ELR (cell line): ENCODE measurements at regions not wholly inside any gene's neighbourhood (a gene's known extent, or its start where the extent isn't known, plus 50 kb on each side); places are given as distances from the start of the nearest gene placed in this dataset.
"Not testable (repeated sequence)": the region's sequence is repeated elsewhere in the genome, so short reads cannot be mapped to it uniquely, and the experiment has no call there.

Experiments
- DNase-seq: peaks from one replicate; pipeline ENCODE4 v3.0.0-alpha.2; 2015; ENCODE audit warnings: low read depth

GRCh38 chr5:104599726-104600125, 1037.1 kb upstream of the NUDT12 start:
- no peak for DNase-seq

- DNase-seq: no peak
Observed at GRCh38 chr5:104598285-104598684, 1035.7 kb upstream of the NUDT12 start.

GRCh38 chr5:104594850-104595249, 1032.3 kb upstream of the NUDT12 start:
- DNase-seq: no peak

- DNase-seq: no peak
Observed at GRCh38 chr5:104576677-104577076, 1014.1 kb upstream of the NUDT12 start.

GRCh38 chr5:104573949-104574709, 1011.5 kb upstream of the NUDT12 start:
- DNase-seq: no peak

GRCh38 chr5:104569621-104570020, 1007.0 kb upstream of the NUDT12 start:
- DNase-seq: no peak

- DNase-seq: no peak
Observed at GRCh38 chr5:104564530-104564929, 1001.9 kb upstream of the NUDT12 start.

GRCh38 chr5:104556957-104557356, 994.4 kb upstream of the NUDT12 start:
- DNase-seq: no peak

- no peak for DNase-seq
Observed at GRCh38 chr5:104551628-104552027, 989.0 kb upstream of the NUDT12 start.

GRCh38 chr5:104546871-104547270, 984.3 kb upstream of the NUDT12 start:
- DNase-seq: not testable (repeated sequence)

- no peak for DNase-seq
Observed at GRCh38 chr5:104541141-104541785, 978.7 kb upstream of the NUDT12 start.

- DNase-seq: peak; percentile 18
Observed at GRCh38 chr5:104540448-104540847, 977.9 kb upstream of the NUDT12 start.

- no peak for DNase-seq
Observed at GRCh38 chr5:104539618-104540350, 977.2 kb upstream of the NUDT12 start.

GRCh38 chr5:104538734-104539133, 976.1 kb upstream of the NUDT12 start:
- DNase-seq: no peak

- no peak for DNase-seq
Observed at GRCh38 chr5:104533498-104533897, 970.9 kb upstream of the NUDT12 start.

- DNase-seq: no peak
Observed at GRCh38 chr5:104526866-104527265, 964.3 kb upstream of the NUDT12 start.

- DNase-seq: no peak
Observed at GRCh38 chr5:104513640-104514072, 951.1 kb upstream of the NUDT12 start.

- peak; percentile 81 for DNase-seq
Observed at GRCh38 chr5:104513121-104513602, 950.6 kb upstream of the NUDT12 start.

GRCh38 chr5:104512063-104512825, 949.7 kb upstream of the NUDT12 start:
- no peak for DNase-seq

- peak; percentile 64 for DNase-seq
Observed at GRCh38 chr5:104498281-104498680, 935.7 kb upstream of the NUDT12 start.

- peak; percentile 8 for DNase-seq
Observed at GRCh38 chr5:104494083-104494482, 931.5 kb upstream of the NUDT12 start.

GRCh38 chr5:104472811-104473210, 910.2 kb upstream of the NUDT12 start:
- DNase-seq: no peak
